ENCODE measurements at regions not wholly inside any gene's neighbourhood (a gene's known extent, or its start where the extent isn't known, plus 50 kb on each side); places are given as distances from the start of the nearest gene placed in this dataset.
"Not testable (repeated sequence)": the region's sequence is repeated elsewhere in the genome, so short reads cannot be mapped to it uniquely, and the experiment has no call there.

DNA sequence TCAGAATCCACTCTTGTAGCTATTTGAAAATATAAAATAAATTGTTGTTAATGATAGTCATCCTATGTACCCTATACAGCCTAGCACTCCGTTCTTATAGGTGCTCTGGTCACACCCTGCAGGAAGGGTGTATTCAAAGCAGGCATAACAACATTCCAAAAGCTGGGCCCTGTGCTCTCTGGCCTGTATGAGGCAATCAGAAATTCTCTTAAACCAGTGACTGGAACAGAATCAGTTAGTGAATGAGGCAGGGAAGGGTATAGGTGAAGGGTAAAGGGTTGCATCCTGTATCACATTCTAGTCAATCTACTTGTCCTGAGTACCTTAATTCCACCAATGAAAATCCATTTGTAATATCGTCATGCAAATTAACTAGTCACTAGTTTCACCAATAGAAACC lies 154.5 kb upstream of the ZNF217 start:
- no peak for DNase-seq (ENCODE audit: low read depth)

DNA sequence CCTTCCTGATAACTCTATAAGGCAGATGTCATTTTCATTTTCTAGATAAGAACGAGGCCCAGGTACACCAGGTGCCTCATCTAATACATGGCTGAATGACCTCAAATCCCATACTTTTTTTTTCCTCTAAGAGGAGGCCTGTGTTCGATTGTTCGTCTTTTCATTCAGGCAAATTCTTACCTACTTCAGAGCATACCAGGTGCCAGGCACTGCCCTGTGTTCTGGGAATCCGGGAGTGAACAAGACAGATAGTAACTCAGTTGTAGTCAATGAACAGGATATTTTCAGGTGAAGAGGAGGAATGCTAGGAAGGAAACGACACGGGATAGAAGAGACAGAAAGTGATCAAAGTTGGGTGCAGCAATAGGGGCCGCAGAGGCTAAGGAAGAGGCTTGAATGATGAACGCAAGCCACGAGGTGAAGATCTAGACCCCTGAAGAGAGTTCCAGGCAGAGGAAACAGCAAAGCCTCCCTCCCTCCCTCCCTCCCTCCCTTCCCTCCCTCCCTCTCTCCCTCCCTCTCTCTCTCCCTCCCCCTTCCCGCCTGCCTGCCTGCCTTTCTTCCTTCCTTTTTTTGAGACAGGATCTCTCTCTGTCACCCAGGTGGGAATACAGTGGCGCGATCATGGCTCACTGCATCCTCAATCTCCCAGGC lies 150.1 kb upstream of the ZNF217 start:
- no peak for DNase-seq (ENCODE audit: low read depth)

DNA sequence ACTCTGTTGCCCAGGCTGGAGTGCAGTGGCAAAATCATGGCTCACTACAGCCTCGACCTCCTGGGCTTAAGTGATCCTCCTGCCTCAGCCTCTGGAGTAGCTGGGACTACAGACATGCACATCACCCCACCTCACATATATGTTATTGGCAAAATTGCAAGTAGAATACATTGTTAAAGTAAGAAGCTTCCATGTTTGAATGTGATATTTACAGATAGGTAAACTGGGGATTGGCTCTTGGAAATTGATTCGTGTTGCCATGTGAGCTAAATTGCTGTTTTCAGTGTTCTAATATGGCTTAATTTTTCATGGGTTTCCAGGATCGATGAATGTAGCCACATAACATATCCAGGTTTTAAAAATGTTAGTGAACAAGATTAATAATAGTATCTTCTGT lies 149.0 kb upstream of the ZNF217 start:
- no peak for DNase-seq (ENCODE audit: low read depth)

DNA sequence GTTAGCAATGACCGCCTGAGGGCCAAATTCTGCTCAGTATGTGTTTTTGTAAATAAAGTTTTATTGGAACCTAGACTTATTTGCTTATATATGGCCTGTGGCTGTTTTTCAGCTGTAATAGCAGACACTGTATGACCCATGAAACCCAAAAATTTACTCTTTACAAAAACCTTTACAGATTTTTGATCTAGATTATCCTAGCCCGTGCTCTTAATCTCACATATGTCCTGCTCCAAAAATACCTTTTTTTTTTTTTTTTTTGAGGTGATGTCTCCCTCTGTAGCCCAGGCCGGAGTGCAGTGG lies 148.0 kb upstream of the ZNF217 start:
- DNase-seq (ENCODE audit: low read depth): no peak

DNA sequence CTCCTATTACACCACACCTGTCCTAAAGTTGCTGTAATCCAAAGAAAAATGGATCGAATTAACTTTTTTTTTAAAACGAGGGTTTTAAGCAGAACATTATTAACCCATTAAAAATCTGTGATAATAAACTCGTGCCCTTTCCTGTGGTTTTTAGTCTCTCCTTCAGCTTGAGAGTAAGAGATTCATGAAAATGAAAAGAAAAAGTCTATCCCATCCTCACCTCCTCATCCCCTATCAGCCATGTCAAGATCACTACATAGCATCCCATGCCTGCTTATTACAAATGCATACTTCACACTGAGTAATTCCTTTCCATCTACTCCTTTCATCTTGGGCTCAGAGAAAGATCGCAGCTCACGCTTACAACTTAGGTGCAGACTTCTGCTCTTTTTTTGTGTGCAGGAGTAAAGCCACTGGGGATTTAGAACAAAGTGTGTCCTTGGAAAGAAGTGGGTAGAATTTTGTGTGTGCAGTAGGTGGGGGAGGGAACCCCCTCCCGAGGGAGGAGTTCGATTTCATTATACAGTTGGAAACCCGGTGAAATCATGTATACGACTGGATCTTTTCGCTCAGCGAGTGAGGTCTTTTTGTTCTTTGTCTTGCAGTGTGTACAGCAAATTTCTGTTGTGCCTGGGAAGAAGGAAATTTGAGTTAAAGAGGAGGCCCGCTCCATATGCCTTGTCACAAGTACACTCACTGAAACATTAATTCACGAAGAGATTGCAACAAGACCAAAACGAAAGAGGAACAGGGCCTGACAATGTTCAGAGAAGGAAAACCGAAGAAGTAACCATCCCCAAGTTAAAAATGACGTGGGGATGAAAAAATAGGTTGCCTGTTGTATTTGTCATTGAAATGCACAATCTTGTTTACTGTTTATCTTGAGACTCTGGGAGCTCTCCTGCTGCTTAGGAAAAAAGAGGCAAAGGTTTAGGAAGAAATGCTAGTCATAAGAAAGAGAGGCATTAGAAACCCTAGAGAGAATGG lies 146.5 kb upstream of the ZNF217 start:
- DNase-seq (ENCODE audit: low read depth): no peak

DNA sequence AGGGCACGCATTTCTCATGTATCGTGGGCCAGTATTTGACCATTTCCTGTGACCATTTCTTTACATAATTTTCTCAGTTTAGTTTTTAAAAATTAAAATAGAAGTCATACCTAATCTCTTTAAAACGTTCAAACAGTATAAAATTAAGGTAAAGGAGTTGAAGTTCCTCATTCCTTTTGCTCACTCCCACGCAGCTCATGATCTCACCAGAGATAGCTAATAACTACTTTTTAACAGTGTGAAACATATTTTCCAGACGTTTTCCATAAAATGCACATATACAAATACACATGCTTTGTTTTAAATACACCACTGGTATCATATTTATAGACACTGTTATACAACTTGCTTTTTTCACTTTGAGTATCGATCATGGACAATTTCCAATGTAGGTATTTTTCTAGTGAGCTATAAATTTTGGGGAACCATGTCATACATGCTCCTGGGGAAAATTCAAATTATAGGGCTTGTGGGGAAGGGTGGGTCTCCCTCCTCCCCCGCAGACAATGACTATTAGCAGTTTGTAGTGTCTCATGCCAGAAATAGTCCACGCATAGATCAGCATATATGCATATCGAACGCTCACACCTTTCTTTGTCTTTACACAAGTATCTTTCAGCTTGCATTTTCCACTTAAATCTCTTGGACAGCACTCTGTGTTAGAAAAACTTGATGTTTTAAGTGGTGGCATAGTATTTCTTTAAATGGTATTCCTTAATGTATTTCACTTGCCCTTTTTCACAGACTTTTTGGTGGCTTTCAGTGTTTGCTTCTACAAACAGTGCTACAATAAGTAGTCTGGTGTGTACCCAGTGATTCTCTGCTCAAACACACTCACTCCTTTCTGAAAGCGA lies 145.5 kb upstream of the ZNF217 start:
- no peak for DNase-seq (ENCODE audit: low read depth)

DNA sequence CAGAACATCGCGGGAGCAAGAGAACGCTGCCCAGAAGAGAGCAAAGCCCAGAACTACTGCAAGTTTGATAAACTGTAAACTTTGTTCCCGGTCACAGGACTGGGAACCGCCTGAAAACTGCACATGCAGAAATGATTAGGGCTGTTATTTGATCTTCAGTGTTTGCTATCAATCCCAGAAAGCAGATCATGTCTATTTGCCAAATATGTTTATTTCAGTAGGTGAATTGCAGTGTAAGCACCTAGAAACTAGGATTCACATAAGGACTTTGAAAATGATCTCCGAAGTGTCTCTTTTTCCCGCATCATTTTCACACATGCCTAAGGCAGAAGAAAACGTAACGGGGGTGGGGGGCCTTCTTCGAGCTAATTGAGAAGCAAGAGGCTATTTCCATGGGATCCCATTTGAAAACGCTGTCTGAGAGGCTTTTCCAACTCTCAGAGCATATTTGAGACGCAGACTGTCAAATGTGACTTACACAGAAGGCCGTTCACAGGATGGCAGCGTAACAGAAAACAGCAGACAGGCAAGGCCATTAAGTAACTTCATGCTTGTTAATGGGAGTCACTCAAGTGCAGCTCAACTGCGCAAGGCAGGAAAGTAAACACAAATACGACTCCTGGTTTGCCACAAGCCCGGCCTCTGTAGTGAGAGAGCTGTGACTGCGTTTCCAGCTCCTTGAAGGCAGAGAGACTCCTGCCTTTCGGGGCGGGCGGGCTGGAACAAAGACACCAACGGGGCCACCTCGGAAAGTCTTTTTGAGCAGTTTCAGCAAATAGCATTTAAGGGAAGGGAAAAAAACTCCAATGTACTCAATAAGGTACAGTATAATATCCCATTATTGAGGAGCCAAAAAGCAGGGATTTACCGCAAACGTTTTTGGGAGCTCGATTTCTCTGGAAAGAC lies 144.7 kb upstream of the ZNF217 start:
- no peak for DNase-seq (ENCODE audit: low read depth)

DNA sequence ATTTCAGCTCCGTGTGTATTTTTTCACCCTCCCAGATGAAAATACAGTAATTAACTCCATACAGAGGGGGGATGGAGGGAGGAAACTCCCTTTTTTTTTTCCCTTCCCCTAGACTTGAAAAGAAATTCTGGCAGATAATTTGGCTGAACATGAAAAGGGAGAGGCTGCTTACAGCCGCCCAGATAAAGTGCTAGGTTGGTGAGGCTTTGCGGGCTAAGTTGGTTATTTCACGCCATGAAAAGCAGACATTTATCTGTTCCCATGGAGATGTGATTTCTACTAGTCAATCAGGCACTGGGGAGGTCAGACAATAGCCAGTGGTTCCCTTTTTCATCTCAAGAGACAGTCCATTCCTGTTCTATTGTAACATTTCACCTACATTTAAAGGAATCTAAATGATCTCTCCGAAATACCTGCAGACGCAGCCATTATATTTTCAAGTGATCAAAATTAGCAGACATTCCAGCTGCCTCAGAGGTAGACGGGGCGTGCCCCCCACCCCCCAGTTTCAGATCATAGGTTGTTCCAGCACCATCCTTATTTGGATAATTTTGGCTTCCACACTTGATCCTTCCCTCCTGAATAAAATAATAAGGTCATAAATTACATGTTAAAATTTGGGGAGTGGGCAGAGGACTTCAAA lies 143.9 kb upstream of the ZNF217 start:
- DNase-seq (ENCODE audit: low read depth): no peak

DNA sequence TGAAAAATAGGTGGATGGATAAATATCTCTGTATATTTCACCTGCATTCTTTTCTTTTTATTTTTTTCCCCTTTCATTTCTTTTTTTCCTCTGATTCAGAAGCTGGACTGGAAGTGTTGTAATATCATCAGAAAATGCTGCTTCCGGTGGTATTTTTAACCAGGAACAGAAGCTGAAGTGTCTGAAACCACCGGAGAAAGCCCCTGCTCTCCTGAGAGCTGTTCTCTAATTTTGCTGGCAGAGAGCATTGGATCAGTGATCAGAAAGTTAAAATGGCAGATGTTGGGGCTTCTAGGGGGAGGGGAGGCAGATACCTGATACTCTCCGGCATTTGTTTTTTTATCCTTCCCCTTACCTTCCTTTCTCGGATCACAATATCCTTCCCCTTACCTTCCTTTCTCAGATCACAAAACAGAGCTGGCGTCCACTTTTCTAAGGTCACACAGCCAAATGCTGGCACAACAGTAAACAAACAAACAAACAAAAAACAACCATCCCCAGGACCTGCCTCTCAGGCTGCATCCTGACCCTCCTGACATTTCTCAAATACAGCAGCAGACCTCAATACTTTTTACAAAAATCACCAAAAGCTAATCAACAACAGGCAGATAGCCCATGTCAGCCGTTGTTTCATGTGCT lies 143.2 kb upstream of the ZNF217 start:
- DNase-seq (ENCODE audit: low read depth): no peak

DNA sequence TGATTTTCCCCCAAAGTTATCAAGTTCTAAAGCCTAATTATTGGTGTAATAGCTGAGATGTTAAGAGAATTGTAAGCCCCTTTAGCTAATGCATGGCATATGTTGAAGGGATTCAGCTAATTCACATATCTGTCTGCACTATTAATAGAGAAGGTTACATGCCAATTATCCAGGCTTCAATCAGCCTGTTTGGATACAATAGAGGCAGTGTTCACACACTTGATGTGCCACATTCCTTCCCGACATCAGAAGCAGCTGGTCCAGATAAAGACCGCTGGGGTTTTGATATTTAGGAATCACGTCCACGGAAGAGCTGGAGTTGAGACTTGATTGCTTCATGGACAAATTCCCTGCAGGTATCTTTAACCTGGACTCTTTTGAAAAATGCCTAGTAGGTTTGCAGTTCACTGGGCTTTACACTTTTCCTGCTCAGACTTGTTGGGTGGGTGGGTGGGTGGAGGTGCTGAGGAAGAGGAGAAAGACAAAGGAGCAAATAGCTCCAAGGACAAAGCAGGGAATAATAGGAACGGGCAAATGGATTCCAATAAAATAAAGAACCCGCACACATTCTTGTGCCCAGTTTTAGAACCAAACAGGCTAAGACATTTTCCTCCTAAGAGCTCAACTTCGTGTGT lies 142.6 kb upstream of the ZNF217 start:
- DNase-seq (ENCODE audit: low read depth): no peak

DNA sequence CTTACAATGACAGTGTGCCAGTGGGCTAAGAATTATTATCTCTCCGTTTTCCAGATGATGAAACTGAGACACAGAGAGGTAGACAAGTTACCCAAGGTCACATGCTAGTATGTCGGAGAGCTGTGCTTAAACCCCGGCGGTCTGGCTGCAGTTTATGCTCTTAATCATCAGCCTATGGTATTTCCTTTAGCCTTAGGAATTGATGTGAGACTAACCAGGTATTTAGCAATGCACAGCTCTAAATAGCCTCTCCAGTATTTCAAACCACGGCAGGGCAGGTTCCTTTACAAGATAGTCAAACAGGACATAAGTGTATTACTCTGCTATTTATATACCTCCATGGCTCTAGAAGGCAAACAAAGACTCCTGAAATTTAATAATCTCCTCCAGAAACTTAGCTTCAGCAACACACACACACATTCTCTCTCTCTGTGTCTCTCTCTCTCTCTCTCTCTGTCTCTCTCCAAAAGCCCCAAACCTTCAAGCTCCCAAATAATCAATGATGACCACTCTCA lies 142.0 kb upstream of the ZNF217 start:
- DNase-seq (ENCODE audit: low read depth): no peak

DNA sequence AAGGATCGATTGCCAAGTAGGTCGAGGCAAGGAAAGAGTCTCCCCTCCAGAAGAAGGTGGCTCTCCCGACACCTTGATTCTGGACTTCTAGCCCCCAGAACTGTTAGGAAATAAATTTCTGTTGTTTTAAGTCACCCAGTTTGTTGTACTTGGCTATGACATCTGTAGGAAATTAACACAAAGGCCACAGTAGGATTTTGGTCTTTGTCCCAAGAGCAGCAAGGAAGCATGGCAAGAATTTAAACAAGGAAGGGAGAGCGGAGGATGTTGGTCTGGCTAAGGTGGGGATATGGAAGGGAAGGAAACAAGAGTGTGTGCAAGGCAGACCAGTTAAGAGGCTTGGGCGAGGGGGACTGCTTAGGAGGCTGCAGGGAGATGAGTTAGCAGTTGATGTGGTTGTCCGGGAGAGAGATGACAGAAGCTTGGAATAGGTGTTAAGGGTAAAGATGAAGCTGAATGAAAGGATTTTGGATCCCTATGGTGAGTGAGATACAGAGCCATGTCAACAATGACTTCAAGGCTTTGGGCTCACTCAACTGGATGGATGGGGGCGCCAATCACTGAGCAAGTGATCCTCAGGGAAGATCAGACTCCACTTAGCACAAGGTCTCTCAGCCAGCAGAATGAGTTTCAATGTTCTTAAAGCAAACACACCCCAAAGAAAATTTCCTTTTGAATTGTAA lies 140.5 kb upstream of the ZNF217 start:
- no peak for DNase-seq (ENCODE audit: low read depth)

DNA sequence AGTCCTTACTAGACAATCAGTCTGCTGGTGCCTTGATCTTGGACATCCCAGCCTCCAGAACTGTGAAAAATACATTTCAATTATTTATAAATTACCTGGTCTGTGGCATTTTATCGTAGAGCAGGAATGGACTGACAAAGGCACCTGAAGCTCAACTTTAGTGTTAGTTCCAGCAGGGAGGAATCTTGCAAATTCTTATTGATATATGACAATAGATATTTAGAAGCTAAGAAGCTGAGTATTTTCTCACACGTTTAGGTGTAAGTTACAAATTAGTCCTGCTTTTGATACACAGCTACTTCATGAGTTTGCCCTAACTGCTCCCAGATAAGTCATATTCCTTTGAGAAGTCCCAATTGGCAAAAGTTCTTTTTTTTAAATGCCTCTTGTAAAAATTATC lies 138.0 kb upstream of the ZNF217 start:
- no peak for DNase-seq (ENCODE audit: low read depth)

DNA sequence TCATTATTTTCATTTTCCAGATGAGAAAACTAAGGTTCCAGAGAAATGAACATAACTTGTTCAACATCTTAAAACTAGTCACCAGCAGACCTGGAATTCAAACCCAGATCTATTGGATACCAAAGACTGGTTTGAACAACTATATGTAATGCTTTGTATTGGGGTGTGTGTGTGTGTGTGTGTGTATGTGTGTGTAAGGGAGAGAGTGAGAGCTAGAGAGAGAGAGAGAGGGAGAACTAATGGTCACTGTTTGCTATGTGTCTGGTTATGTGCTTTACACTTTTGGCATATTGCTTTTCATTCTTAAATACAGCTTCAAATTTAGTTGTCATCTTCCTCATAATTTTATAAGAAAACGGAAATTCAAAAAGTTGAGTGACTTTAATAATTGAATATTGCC lies 134.7 kb upstream of the ZNF217 start:
- no peak for DNase-seq (ENCODE audit: low read depth)

DNA sequence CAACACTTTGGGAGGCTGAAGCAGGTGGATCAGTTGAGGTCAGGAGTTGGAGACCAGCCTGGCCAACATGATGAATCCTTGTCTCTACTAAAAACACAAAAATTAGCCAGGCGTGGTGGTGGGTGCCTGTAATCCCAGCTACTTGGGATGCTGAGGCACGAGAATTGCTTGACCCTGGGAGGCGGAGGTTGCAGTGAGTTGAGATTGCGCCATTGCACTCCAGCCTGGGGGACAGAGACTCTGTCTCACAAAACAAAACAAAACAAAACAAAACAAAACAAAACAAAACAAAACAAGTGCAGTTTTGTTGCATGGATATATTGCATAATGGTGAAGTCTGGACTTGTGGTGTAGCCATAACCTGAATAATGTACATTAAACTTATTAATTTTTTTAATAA lies 133.6 kb upstream of the ZNF217 start:
- DNase-seq (ENCODE audit: low read depth): not testable (repeated sequence)

DNA sequence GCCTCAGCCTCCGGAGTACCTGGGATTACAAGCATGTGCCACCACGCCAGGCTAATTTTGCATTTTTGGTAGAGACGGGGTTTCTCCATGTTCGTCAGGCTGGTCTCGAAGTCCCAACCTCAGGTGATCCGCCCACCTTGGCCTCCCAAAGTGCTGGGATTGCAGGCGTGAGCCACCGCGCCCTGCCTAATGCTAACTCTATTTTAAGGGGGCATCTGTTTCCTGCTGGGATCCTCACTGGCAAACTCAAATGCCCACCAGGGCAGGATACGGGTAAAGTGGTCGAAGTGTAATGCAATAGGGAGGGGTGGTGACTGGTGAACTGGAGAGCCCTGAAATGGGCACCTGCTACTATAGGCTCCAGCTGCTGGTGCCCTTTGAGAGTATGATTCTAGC lies 131.9 kb upstream of the ZNF217 start:
- no peak for DNase-seq (ENCODE audit: low read depth)

DNA sequence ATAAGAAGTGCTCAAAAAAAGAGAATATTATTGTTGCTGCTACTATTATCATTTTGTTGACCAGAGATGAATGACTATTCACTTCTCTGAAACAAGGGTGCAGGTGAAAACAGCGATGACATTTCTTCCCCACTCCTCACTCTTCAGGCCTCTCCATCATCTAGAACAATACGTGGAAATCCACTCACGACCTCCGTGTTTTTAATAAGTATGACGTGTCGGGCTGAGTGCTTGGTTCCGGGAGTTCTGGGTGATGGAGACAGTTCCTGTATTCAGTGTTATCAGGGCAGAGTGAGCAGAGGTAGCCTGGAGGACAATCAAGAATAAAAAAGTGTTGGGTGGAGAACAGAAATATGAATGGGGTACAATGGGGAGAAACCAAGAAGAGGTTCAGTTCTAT lies 130.0 kb upstream of the ZNF217 start:
- DNase-seq (ENCODE audit: low read depth): no peak

DNA sequence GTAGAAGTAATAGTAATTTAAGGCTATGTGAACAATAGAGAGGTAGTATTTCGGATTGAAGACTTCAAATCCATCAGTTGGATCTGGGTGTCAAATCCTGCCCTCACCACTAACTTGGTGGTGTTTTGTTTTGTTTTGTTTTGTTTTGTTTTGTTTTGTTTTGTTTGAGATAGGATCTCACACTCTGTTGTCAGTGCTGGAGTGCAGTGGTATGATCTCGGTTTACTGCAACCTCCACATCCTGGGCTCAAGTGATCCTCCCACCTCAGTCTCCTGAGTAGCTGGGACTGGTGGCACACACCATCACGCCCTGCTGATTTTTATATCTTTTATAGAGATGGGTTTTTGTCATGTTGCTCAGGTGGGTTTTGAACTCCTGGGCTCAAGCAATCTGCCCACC lies 129.4 kb upstream of the ZNF217 start:
- no peak for DNase-seq (ENCODE audit: low read depth)

DNA sequence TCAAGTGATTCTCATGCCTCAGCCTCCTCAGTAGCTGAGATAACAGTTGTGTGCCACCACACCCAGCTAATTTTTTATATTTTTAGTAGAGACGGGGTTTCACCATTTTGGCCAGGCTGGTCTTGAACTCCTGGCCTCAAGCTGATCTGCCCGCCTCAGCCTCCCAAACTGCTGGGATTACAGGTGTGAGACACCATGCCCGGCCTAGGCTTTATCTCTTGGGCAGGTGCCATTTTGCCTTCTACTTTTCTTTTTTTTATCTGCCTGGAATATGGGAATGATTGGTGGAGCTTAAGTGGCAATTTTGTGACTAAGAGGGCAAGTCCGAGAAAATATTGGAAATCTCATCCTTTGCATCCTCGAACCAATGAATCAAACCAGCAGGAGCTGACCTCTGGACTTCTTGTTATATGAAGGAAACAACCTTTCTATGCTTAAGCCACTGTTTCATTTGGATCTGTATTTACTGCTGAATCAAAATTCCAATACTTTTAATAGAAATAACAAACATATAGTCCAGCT lies 128.9 kb upstream of the ZNF217 start:
- no peak for DNase-seq (ENCODE audit: low read depth)
